ENCODE measurements at regions not wholly inside any gene's neighbourhood (a gene's known extent, or its start where the extent isn't known, plus 50 kb on each side); places are given as distances from the start of the nearest gene placed in this dataset.

- Histone ChIP-seq H3K9me3 (ENCODE audit: low read length) (no peaks in the 10 kb centered on the region), H2AFZ (ENCODE audit: low read length) (no peak overlapping the region), H4K20me1 (ENCODE audit: insufficient read depth, low read length) (no peaks in the 10 kb centered on the region), H3F3A (ENCODE audit: insufficient read depth, low read length) (no peaks in the 10 kb centered on the region), H3K27ac (ENCODE audit: low read depth, low read length, poor library complexity, severe bottlenecking) (no peak overlapping the region), H3K36me3 (ENCODE audit: insufficient read depth, low read length) (no peaks in the 10 kb centered on the region), H3K4me3 (ENCODE audit: low read depth, low read length, poor library complexity, severe bottlenecking) (no peak overlapping the region), H3K4me1 (ENCODE audit: insufficient read depth, low read length, severe bottlenecking) (no peaks in the 10 kb centered on the region), H3K79me2 (ENCODE audit: insufficient read depth, low read length) (no peaks in the 10 kb centered on the region), H3K27me3 (ENCODE audit: insufficient read depth, low read length) (no peaks in the 10 kb centered on the region), H3K9ac (ENCODE audit: low read length) (no peak overlapping the region), H3K9me2 (ENCODE audit: low read depth, low read length) (no peaks in the 10 kb centered on the region), H3K4me2 (ENCODE audit: low read length) (no peak overlapping the region)
- no peak for TF ChIP-seq EZH2 (IDR thresholded peaks at IDR 0.05; ENCODE audit: borderline replicate concordance, low read length)
- TF ChIP-seq, protein P1, sequence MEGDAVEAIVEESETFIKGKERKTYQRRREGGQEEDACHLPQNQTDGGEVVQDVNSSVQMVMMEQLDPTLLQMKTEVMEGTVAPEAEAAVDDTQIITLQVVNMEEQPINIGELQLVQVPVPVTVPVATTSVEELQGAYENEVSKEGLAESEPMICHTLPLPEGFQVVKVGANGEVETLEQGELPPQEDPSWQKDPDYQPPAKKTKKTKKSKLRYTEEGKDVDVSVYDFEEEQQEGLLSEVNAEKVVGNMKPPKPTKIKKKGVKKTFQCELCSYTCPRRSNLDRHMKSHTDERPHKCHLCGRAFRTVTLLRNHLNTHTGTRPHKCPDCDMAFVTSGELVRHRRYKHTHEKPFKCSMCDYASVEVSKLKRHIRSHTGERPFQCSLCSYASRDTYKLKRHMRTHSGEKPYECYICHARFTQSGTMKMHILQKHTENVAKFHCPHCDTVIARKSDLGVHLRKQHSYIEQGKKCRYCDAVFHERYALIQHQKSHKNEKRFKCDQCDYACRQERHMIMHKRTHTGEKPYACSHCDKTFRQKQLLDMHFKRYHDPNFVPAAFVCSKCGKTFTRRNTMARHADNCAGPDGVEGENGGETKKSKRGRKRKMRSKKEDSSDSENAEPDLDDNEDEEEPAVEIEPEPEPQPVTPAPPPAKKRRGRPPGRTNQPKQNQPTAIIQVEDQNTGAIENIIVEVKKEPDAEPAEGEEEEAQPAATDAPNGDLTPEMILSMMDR (IDR thresholded peaks at IDR 0.05; ENCODE audit: low read length), result no peak
These were observed 276.0 kb downstream of the DMAC1 start for GRCh38 chr9:7523426-7524043.

DNA sequence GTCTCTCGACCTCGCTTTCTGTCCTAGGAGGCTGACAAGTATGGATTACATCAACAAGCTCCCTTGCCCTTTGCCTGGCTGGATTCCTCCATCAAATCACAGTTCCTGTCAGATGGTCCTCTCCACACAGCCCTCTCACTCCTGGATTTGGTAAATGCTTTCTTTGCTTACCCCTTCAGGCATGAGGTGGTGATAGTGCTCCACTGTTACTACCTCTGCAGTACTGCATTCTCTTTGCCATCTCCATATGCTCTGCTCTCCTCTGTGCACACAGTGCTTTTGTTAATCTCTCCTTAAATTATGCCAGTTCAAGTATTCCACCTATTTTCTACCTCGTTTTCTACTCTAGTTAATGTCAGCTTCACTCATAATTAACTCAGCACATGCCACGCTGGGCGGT, 279.2 kb downstream of the DMAC1 start:
- H2AFZ ChIP-seq (ENCODE audit: low read length), result no peak overlapping the region
- no peaks in the 10 kb centered on the region for H3K79me2 ChIP-seq (ENCODE audit: insufficient read depth, low read length)
- no peak overlapping the region for H3K4me3 ChIP-seq (ENCODE audit: low read depth, low read length, poor library complexity, severe bottlenecking)
- H3K4me2 ChIP-seq (ENCODE audit: low read length), result no peak overlapping the region
- H3K27me3 ChIP-seq (ENCODE audit: insufficient read depth, low read length), result no peaks in the 10 kb centered on the region
- H4K20me1 ChIP-seq (ENCODE audit: insufficient read depth, low read length), result no peaks in the 10 kb centered on the region
- H3K4me1 ChIP-seq (ENCODE audit: insufficient read depth, low read length, severe bottlenecking), result no peaks in the 10 kb centered on the region
- TF ChIP-seq EZH2 (IDR thresholded peaks at IDR 0.05; ENCODE audit: borderline replicate concordance, low read length), result no peak
- TF ChIP-seq, protein P1 (IDR thresholded peaks at IDR 0.05; ENCODE audit: low read length), result no peak
- no peaks in the 10 kb centered on the region for H3K9me2 ChIP-seq (ENCODE audit: low read depth, low read length)
- H3F3A ChIP-seq (ENCODE audit: insufficient read depth, low read length), result no peaks in the 10 kb centered on the region
- H3K36me3 ChIP-seq (ENCODE audit: insufficient read depth, low read length), result no peaks in the 10 kb centered on the region
- no peak overlapping the region for H3K27ac ChIP-seq (ENCODE audit: low read depth, low read length, poor library complexity, severe bottlenecking)
- no peak overlapping the region for H3K9ac ChIP-seq (ENCODE audit: low read length)
- H3K9me3 ChIP-seq (ENCODE audit: low read length), result no peaks in the 10 kb centered on the region

DNA sequence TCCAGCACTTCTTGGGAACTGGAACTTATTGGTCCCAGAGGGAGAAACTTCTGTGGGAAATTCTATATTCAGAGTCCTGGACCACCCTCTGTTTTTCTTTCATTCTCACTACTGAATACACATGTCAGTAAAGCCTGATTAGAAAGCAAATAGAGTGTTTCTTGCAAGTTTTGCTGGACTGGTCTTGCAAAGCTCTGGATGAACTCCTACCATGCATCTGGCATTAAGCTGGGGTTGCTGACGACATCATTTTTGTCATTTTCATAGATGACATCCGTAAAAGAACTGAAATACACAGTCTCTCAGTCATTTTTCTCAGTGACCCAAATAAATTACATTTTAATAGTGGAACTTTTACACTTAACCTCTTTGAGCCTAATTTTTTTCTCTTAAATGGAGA, 283.2 kb downstream of the DMAC1 start:
- H2AFZ ChIP-seq (ENCODE audit: low read length), result no peak overlapping the region
- H3K27me3 ChIP-seq (ENCODE audit: insufficient read depth, low read length), result no peaks in the 10 kb centered on the region
- H3K36me3 ChIP-seq (ENCODE audit: insufficient read depth, low read length), result no peaks in the 10 kb centered on the region
- no peaks in the 10 kb centered on the region for H3K9me2 ChIP-seq (ENCODE audit: low read depth, low read length)
- TF ChIP-seq EZH2 (IDR thresholded peaks at IDR 0.05; ENCODE audit: borderline replicate concordance, low read length), result no peak
- TF ChIP-seq, protein P1 (IDR thresholded peaks at IDR 0.05; ENCODE audit: low read length), result no peak
- H3K4me2 ChIP-seq (ENCODE audit: low read length), result no peak overlapping the region
- no peak overlapping the region for H3K27ac ChIP-seq (ENCODE audit: low read depth, low read length, poor library complexity, severe bottlenecking)
- no peaks in the 10 kb centered on the region for H3K9me3 ChIP-seq (ENCODE audit: low read length)
- H3K4me3 ChIP-seq (ENCODE audit: low read depth, low read length, poor library complexity, severe bottlenecking), result no peak overlapping the region
- H3K79me2 ChIP-seq (ENCODE audit: insufficient read depth, low read length), result no peaks in the 10 kb centered on the region
- no peaks in the 10 kb centered on the region for H4K20me1 ChIP-seq (ENCODE audit: insufficient read depth, low read length)
- no peak overlapping the region for H3K9ac ChIP-seq (ENCODE audit: low read length)
- no peaks in the 10 kb centered on the region for H3F3A ChIP-seq (ENCODE audit: insufficient read depth, low read length)
- no peaks in the 10 kb centered on the region for H3K4me1 ChIP-seq (ENCODE audit: insufficient read depth, low read length, severe bottlenecking)
